ENCODE measurements at regions not wholly inside any gene's neighbourhood (a gene's known extent, or its start where the extent isn't known, plus 50 kb on each side); places are given as distances from the start of the nearest gene placed in this dataset.

DNA sequence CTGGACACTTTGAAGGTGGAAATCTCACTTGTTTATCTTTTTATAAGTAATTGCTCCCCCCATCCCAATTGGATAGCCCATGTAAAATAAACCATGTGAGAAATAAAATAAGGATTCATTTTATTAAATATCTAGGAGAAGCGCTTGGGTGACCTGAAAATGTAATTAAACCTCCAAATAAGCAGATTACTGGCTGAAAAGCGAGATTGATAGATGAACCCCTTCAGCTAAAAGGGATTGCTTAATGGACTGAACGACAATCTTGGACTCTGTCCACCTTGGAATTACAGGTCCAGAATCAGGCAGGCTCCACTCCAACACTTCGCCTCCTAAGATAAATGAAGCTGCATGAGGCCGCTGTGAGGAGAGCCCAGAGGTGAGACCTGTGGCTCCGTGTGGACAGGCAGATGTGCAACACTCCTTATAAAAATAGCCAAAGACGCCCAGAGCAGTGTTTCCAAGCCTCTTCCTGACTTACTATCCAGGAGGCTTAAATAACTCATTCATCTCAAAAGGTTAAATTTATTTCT is 441.5 kb downstream of the MTX2 start:
- Histone ChIP-seq H3K79me2 (ENCODE audit: insufficient read depth, low read length) (no peaks in the 10 kb centered on the region), H3K27me3 (ENCODE audit: insufficient read depth, low read length) (no peaks in the 10 kb centered on the region), H3K27ac (ENCODE audit: low read depth, low read length) (no peak overlapping the region), H3K36me3 (ENCODE audit: insufficient read depth, low read length) (no peaks in the 10 kb centered on the region), H3K4me3 (ENCODE audit: insufficient read depth, low read length) (no peak overlapping the region), H3K4me1 (ENCODE audit: insufficient read depth, low read length) (no peaks in the 10 kb centered on the region), H2AFZ (ENCODE audit: low read length) (no peak overlapping the region), H3K9me3 (ENCODE audit: low read depth, low read length) (no peaks in the 10 kb centered on the region), H3K4me2 (ENCODE audit: insufficient read depth, low read length) (no peak overlapping the region), H4K20me1 (ENCODE audit: insufficient read depth, low read length) (no peaks in the 10 kb centered on the region)
- TF ChIP-seq, protein P1, sequence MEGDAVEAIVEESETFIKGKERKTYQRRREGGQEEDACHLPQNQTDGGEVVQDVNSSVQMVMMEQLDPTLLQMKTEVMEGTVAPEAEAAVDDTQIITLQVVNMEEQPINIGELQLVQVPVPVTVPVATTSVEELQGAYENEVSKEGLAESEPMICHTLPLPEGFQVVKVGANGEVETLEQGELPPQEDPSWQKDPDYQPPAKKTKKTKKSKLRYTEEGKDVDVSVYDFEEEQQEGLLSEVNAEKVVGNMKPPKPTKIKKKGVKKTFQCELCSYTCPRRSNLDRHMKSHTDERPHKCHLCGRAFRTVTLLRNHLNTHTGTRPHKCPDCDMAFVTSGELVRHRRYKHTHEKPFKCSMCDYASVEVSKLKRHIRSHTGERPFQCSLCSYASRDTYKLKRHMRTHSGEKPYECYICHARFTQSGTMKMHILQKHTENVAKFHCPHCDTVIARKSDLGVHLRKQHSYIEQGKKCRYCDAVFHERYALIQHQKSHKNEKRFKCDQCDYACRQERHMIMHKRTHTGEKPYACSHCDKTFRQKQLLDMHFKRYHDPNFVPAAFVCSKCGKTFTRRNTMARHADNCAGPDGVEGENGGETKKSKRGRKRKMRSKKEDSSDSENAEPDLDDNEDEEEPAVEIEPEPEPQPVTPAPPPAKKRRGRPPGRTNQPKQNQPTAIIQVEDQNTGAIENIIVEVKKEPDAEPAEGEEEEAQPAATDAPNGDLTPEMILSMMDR (IDR thresholded peaks at IDR 0.05; ENCODE audit: extremely low read depth, low read depth, low read length) = no peak
- no peak for DNase-seq (ENCODE audit: insufficient read length, low spot score, missing footprints)

DNA sequence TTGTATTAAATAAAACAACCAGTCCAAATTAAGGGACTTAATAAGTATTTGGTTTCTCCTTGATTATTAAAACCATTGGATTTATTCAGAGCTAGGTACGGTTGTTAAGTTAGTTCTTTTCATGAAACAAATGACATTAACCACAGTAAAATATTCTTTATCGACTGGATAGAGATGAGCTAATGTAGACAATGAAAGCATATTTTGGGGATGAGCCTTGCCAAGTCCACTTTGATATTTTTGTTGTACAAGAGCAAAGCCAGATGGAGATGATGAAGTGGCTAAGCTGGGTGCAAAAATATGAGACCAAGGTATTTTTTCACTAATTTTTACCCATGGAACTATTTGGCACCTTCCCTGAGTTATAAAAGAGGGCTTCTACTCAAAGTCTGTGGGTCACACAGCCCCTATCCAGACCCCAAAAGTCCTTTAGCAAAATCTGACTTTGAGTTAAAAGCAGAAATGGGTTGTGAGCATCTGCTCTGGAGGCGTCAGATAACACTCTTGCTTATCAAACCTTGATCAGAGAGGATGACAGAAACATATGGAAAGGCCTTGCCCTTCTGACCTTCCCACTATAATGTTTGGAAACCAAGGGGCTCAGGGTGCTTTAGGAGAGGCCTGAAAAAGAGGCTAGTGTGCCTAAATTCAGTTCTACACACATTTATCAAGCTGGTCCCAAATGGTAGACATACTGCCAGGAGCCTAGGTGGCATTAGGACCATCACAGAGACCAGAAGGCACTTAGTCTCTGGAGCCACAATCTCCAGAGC is 456.8 kb downstream of the MTX2 start:
- Histone ChIP-seq H3K9me3 (ENCODE audit: low read depth, low read length) (no peaks in the 10 kb centered on the region), H2AFZ (ENCODE audit: low read length) (no peak overlapping the region), H3K36me3 (ENCODE audit: insufficient read depth, low read length) (no peaks in the 10 kb centered on the region), H3K4me1 (ENCODE audit: insufficient read depth, low read length) (no peaks in the 10 kb centered on the region), H3K4me2 (ENCODE audit: insufficient read depth, low read length) (no peak overlapping the region), H3K27me3 (ENCODE audit: insufficient read depth, low read length) (peaks cover 3% of the 10 kb centered on the region), H3K27ac (ENCODE audit: low read depth, low read length) (no peak overlapping the region), H3K79me2 (ENCODE audit: insufficient read depth, low read length) (no peaks in the 10 kb centered on the region), H3K4me3 (ENCODE audit: insufficient read depth, low read length) (no peak overlapping the region), H4K20me1 (ENCODE audit: insufficient read depth, low read length) (no peaks in the 10 kb centered on the region)
- TF ChIP-seq, protein P1 (IDR thresholded peaks at IDR 0.05; ENCODE audit: extremely low read depth, low read depth, low read length) = no peak
- DNase-seq (ENCODE audit: insufficient read length, low spot score, missing footprints) = no peak

DNA sequence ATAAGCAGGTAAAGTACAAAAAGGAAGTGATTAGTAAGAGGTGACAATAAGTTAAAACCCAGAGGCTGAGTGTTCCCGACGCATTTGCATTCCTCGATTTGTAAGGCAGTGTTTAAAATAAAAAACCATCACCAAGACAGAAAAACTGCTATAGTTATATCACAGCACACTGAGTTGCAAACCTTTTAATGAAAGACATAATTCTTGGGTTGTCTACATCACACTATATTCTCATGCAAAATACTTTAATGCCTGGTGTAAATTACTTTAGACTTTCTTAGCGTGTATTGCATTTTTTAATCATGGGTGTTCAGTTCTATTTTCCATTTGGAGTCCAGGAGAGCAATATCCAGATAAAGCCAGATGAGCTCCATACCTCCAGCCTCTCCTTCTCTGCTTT is 458.5 kb downstream of the MTX2 start:
- H3K27ac ChIP-seq (ENCODE audit: low read depth, low read length) = no peak overlapping the region
- no peaks in the 10 kb centered on the region for H3K36me3 ChIP-seq (ENCODE audit: insufficient read depth, low read length)
- H3K4me1 ChIP-seq (ENCODE audit: insufficient read depth, low read length) = no peaks in the 10 kb centered on the region

More for the DNA sequence above, 458.5 kb downstream of the MTX2 start:
- Histone ChIP-seq H3K79me2 (ENCODE audit: insufficient read depth, low read length) (no peaks in the 10 kb centered on the region), H2AFZ (ENCODE audit: low read length) (no peak overlapping the region), H3K27me3 (ENCODE audit: insufficient read depth, low read length) (peaks cover 10% of the 10 kb centered on the region), H4K20me1 (ENCODE audit: insufficient read depth, low read length) (no peaks in the 10 kb centered on the region), H3K4me3 (ENCODE audit: insufficient read depth, low read length) (no peak overlapping the region), H3K4me2 (ENCODE audit: insufficient read depth, low read length) (no peak overlapping the region), H3K9me3 (ENCODE audit: low read depth, low read length) (no peaks in the 10 kb centered on the region)
- DNase-seq (ENCODE audit: insufficient read length, low spot score, missing footprints) = no peak
- TF ChIP-seq, protein P1 (IDR thresholded peaks at IDR 0.05; ENCODE audit: extremely low read depth, low read depth, low read length) = no peak
